MV-4-11 (cell line): ENCODE measurements at regions not wholly inside any gene's neighbourhood (a gene's known extent, or its start where the extent isn't known, plus 50 kb on each side); places are given as distances from the start of the nearest gene placed in this dataset.
A peak's percentile ranks its signal among the peaks of the same experiment; 100 is the strongest.
"Not testable (repeated sequence)": the region's sequence is repeated elsewhere in the genome, so short reads cannot be mapped to it uniquely, and the experiment has no call there.

Experiments used
- DNase-seq: peaks from one replicate; lab custom pipeline; 2025; lab: John Stamatoyannopoulos, UW

DNA sequence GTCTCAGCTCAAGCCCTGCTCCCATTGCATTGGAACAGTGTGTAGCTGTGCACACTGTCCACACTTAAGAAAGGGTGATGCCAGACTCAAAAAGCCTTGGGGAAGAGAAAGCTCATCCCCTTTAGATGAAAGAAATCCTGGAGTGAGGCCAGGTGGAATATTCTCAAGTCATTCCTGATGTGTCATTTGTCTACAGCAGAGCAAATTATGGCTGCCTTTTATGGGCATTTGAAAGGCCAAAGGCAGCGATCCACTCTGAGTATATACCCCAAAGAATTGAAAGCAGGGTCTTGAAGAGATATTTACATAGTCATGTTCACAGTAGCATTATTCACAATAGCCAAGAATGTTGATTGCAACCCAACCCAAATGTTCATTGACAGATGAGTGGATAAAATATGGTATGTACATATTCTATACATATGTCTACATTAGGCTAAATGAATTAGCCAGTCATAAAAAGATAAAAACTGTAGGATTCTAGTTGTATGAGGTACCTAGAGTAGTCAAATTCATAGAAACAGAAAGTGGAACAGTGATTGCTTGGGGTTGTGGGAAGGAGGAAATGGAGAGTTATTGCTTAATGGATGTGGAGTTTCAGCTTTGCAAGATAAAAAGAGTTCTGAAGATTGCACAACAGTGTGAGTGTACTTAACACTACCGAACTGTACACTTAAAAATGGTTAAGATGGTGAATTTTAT, 214.9 kb downstream of the KCNRG start:
- peak; percentile 96 for DNase-seq

DNA sequence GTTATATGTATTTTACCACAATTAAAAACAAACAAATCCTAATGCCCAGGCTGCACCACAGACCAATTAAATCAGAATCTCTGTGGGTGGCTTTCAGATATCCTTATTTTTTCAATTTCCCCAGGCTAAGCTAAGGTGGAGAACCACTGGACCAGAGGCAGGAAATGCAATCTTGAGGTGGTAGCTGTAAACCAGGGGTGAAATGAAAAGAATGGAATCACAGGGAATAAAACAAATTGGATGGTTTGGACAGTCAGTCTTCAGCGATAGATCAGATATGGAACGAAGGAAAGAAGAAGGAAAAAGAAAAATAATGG, 215.4 kb downstream of the KCNRG start:
- no peak for DNase-seq

DNA sequence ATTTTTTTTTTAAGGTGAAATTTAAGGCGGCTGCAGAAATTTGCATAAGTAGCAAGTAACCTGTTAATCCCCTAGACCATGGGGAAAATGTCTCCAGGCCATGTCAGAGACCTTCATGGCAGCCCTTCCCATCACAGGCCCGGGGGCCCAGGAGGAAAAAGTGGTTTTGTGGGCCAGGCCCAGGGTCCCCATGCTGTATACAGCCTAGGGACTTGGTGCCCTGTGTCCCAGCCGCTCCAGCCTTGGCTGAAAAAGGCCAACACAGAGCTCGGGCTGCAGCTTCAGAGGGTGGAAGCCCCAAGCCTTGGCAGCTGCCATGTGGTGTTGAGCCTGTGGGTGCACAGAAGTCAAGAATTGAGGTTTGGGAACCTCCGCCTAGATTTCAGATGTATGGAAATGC, 218.3 kb downstream of the KCNRG start:
- not testable (repeated sequence) for DNase-seq

- no peak for DNase-seq
Observed at GRCh38 chr13:50235604-50236342, 220.5 kb downstream of the KCNRG start.

DNA sequence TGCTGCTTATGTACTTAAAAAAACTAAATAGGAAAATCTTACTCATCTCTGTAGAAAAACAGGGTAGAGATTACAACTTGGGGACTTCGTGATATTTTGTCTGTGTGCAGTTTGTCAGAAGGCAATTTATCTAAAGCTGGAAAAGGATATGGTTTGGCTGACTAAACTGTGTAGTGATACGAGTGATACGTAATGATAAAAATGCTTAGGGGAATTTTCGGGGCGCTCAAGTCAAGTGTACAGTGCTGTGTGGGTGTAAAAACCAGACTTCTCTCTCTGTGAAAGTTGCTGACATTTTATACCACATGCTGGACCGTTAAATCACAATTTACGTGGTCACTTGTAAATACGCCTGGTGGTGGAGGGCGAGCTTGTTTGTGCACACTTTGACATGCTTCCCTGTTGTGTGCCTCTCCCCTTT, 221.7 kb downstream of the KCNRG start:
- DNase-seq: no peak

GRCh38 chr13:50238922-50239321, 223.7 kb downstream of the KCNRG start:
- DNase-seq: no peak

DNA sequence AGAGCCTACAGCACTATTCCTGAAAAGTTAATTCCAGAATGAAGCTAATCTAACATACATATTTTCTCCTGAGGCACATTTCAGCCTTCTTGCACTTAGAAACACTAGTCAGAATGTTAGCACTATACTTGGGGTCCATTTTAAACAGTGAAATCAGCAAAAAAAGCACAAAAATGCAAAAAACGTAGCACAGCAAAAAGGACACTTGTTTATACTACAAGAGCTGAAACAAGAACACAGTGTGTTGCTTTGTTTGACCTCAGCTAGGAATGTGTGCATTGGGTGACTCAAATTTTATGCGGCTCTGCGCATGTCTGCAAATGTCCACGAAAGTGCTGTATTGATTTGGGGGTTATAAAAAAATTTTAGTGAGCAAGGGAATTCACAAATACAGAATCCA, 226.2 kb downstream of the KCNRG start:
- no peak for DNase-seq

- no peak for DNase-seq
Observed at GRCh38 chr13:50243931-50244330, 228.7 kb downstream of the KCNRG start.

DNA sequence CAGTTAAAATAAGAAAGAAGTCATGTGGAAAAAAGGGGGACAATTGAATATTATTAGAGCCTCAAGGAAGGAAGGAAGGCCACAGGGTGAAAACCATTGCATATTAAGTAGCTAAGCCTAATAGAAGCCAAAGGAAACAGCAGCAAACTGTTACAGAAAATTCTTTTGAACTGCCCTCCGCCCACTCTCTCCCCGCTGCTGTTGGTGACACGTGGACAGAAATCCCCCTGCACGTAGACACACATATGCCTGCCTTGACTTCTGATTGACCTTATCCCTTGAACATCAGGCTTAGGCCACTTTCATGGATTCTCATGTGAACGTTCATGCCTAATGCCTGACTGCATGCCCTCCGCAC, 229.1 kb downstream of the KCNRG start:
- DNase-seq: no peak

DNA sequence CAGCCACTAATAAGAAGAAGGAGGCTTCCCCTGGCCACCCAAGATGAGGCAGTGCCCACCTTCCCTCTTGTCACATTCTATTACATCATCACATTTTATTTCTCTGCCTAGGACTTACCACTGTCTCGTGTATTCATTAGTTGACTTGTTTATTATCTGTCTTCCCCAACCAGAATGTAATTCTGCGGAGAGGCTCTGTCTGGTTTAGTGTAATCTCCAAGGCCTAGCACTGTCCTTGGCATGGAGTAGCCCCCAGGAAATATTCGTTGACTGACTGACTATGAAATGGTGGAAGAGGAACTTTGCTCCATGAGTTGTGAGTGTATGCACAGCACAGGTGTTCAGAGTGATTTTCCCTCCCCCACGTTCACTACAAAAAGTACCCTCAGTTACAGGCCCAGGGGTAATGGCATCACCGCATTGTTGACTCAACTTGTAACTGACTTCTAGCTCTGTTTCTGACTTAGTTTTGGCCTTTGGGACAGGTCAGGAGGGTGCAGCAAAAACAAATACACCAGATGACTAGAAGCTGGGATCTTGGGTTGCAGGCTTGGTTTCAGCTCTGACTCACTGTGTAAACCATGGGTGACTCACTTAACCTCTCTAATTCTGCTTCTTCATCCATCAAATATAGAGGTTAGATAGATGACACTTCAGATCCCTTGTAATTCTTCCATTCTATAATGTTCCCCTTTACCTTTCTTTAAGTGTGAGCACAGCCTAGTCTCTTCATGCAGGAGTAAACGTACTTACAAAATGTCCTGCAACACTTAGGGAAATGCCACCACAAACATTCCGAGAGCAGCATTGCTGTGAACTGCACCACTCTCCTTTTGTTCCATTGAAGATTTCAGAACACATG, 229.7 kb downstream of the KCNRG start:
- DNase-seq: peak; percentile 96

DNA sequence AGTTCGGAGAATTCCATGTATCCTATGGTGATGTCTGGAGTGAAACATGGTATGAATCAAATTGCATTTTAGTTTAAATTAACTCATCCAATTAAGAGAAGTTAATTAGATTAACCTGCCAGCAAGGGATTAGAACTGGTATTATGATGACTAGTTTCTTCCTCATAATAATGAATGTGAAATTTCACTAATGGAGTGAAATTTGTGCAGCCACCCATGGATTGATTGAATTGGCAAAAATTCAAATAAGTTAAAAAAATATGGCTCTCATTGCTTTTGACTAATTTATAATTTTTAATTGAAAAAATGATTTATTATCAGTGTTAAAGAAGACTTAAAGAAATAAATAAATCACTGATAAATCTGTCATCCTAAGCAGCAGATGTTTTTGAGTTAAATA, 232.0 kb downstream of the KCNRG start:
- DNase-seq: no peak

- DNase-seq: no peak
Observed at GRCh38 chr13:50248516-50249143, 233.4 kb downstream of the KCNRG start.

GRCh38 chr13:50249144-50249521, 233.9 kb downstream of the KCNRG start:
- no peak for DNase-seq

GRCh38 chr13:50250401-50250800, 235.2 kb downstream of the KCNRG start:
- peak; percentile 28 for DNase-seq

DNA sequence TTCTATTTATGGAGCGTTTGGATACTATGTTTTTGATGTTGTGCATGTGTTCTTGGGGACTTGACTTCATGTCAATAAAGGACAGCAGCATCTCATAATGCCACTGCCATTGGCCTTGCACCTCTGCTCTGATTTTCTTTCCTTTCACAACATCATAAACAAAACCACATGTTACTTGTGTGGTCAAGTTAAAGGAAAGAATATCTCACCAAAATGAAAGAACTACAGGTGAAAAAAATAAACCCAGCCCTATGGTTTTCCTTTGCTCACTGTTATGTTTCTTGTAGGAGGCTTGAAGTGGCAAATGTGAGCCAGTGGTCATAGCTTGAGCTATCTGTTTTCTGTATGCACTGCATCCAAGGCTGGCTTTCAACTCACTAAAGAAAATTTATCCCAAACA, 240.4 kb downstream of the KCNRG start:
- DNase-seq: no peak

DNA sequence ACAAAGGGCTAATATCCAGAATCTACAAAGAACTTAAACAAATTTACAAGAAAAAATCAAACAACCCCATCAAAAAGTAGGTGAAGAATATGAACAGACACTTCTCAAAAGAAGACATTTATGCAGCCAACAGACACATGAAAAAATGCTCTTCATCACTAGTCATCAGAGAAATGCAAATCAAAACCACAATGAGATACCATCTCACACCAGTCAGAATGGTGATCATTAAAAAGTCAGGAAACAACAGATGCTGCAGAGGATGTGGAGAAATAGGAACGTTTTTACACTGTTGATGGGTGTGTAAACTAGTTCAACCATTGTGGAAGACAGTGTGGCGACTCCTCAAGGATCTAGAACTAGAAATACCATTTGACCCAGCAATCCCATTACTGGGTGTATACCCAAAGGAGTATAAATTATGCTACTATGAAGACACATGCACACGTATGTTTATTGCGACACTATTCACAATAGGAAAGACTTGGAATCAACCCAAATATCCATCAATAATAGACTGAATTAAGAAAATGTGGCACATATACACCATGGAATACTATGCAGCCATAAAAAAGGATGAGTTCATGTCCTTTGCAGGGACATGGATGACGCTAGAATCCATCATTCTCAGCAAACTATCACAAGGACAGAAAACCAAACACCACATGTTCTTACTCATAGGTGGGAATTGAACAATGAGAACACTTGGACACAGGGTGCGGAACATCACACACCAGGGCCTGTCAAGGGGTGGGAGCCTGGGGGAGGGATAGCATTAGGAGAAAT, 241.5 kb downstream of the KCNRG start:
- DNase-seq: not testable (repeated sequence)

- DNase-seq: no peak
Observed at GRCh38 chr13:50257646-50258045, 242.4 kb downstream of the KCNRG start.

GRCh38 chr13:50261130-50261901, 246.1 kb downstream of the KCNRG start:
- DNase-seq: no peak

- DNase-seq: no peak
Observed at GRCh38 chr13:50267066-50267465, 251.8 kb downstream of the KCNRG start.

GRCh38 chr13:50267917-50268316, 252.7 kb downstream of the KCNRG start:
- no peak for DNase-seq

- no peak for DNase-seq
Observed at GRCh38 chr13:50268500-50268899, 253.3 kb downstream of the KCNRG start.
